SK-N-SH treated with all-trans-retinoic acid at 6 μM for 48 hours (cell line): ENCODE measurements at regions not wholly inside any gene's neighbourhood (a gene's known extent, or its start where the extent isn't known, plus 50 kb on each side); places are given as distances from the start of the nearest gene placed in this dataset.

Experiments used
- ARNTL ChIP-seq: fragments of 450-650 bp; formaldehyde crosslinking; IDR thresholded peaks from 2 replicates; pipeline ENCODE4 v1.5.0; 2020; ENCODE audit warnings: low read depth, mild to moderate bottlenecking, moderate library complexity, borderline replicate concordance
- PPARA ChIP-seq: fragments of 250-450 bp; sonication (Bioruptor Pico); IDR thresholded peaks from 2 replicates; pipeline ENCODE4 v1.5.0; 2020; ENCODE audit warnings: mild to moderate bottlenecking, borderline replicate concordance
- ZFP30 ChIP-seq: fragments of 450-650 bp; formaldehyde crosslinking; IDR thresholded peaks from 2 replicates; pipeline ENCODE4 v1.5.0; 2022; ENCODE audit warnings: mild to moderate bottlenecking, moderate library complexity
- ZNF70 ChIP-seq: fragments of 450-650 bp; formaldehyde crosslinking; IDR thresholded peaks from 2 replicates; pipeline ENCODE4 v1.5.0; 2020; ENCODE audit warnings: mild to moderate bottlenecking, moderate library complexity
- TF ChIP-seq, protein P1 (sequence below): fragments of 250-450 bp; sonication (Bioruptor Pico); IDR thresholded peaks from 2 replicates; pipeline ENCODE4 v1.5.1; 2020; ENCODE audit warnings: low read depth, mild to moderate bottlenecking, moderate library complexity

GRCh38 chr6:113623129-113623528 is 234.0 kb upstream of the MARCKS start:
- no peak for TF ChIP-seq ARNTL (CRISPR knock-in tag)
- TF ChIP-seq ZFP30 = no peak
- no peak for TF ChIP-seq ZNF70
- no peak for TF ChIP-seq PPARA
- TF ChIP-seq, protein P1, sequence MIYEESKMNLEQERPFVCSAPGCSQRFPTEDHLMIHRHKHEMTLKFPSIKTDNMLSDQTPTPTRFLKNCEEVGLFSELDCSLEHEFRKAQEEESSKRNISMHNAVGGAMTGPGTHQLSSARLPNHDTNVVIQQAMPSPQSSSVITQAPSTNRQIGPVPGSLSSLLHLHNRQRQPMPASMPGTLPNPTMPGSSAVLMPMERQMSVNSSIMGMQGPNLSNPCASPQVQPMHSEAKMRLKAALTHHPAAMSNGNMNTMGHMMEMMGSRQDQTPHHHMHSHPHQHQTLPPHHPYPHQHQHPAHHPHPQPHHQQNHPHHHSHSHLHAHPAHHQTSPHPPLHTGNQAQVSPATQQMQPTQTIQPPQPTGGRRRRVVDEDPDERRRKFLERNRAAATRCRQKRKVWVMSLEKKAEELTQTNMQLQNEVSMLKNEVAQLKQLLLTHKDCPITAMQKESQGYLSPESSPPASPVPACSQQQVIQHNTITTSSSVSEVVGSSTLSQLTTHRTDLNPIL (CRISPR knock-in tag) = no peak
